ENCODE measurements at regions not wholly inside any gene's neighbourhood (a gene's known extent, or its start where the extent isn't known, plus 50 kb on each side); places are given as distances from the start of the nearest gene placed in this dataset.

DNA sequence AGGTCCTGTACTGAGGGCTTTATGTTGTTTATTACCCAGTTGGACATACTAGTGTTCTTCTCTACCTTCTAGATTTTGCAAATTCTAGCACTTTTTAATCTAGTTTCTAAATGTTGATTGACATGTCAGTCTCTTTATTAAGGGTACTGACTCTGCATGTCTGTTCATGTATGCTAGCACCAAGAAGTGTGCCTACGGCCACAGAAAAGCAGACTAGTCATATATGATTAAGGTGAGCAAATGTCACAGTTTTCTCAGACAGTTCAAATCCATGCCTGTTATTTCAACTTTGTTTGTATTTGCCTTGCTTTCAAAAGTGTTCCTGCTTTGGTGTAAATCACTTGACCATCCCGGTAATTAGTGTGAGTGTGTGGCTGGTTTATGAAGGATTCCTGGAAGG, 145.0 kb upstream of the DSEL start:
- TF ChIP-seq EZH2phosphoT487 (IDR thresholded peaks at IDR 0.05; ENCODE audit: borderline replicate concordance, low read length) (no peak), CTCF (IDR thresholded peaks at IDR 0.05; ENCODE audit: low read depth, low read length, poor library complexity, severe bottlenecking) (no peak)
- H4K20me1 ChIP-seq (ENCODE audit: control insufficient read depth, insufficient read depth, low read depth, low read length) = no peaks in the 10 kb centered on the region
- H3K9me2 ChIP-seq (replicated peaks; ENCODE audit: control insufficient read depth, low read length) = no peaks in the 10 kb centered on the region
- no peak overlapping the region for H3K4me3 ChIP-seq (ENCODE audit: low read length)
- no peaks in the 10 kb centered on the region for H3K36me3 ChIP-seq (ENCODE audit: control insufficient read depth, low read length)
- no peaks in the 10 kb centered on the region for H3F3A ChIP-seq (ENCODE audit: control insufficient read depth, insufficient read depth)
- H3K27me3 ChIP-seq (ENCODE audit: control insufficient read depth, low read length) = no peaks in the 10 kb centered on the region
- H3K27ac ChIP-seq (ENCODE audit: low read depth, low read length) = no peak overlapping the region
- H3K79me2 ChIP-seq (ENCODE audit: control insufficient read depth, low read length) = no peaks in the 10 kb centered on the region
- no peaks in the 10 kb centered on the region for H3K9me3 ChIP-seq (ENCODE audit: control insufficient read depth, insufficient read depth, low read length)
- no peak overlapping the region for H3K4me2 ChIP-seq (ENCODE audit: low read length)
- no peaks in the 10 kb centered on the region for H3K4me1 ChIP-seq (ENCODE audit: control insufficient read depth, low read length)

- TF ChIP-seq CTCF (IDR thresholded peaks at IDR 0.05; ENCODE audit: low read depth, low read length, poor library complexity, severe bottlenecking) = no peak
- TF ChIP-seq EZH2phosphoT487 (IDR thresholded peaks at IDR 0.05; ENCODE audit: borderline replicate concordance, low read length) = no peak
- Histone ChIP-seq H3K9me3 (ENCODE audit: control insufficient read depth, insufficient read depth, low read length) (no peaks in the 10 kb centered on the region), H3K36me3 (ENCODE audit: control insufficient read depth, low read length) (no peaks in the 10 kb centered on the region), H4K20me1 (ENCODE audit: control insufficient read depth, insufficient read depth, low read depth, low read length) (no peaks in the 10 kb centered on the region), H3K9me2 (replicated peaks; ENCODE audit: control insufficient read depth, low read length) (no peaks in the 10 kb centered on the region), H3F3A (ENCODE audit: control insufficient read depth, insufficient read depth) (no peaks in the 10 kb centered on the region), H3K4me1 (ENCODE audit: control insufficient read depth, low read length) (no peaks in the 10 kb centered on the region), H3K27ac (ENCODE audit: low read depth, low read length) (no peak overlapping the region), H3K4me2 (ENCODE audit: low read length) (no peak overlapping the region), H3K27me3 (ENCODE audit: control insufficient read depth, low read length) (no peaks in the 10 kb centered on the region), H3K79me2 (ENCODE audit: control insufficient read depth, low read length) (no peaks in the 10 kb centered on the region), H3K4me3 (ENCODE audit: low read length) (no peak overlapping the region)
These were observed 137.6 kb upstream of the DSEL start for GRCh38 chr18:67654101-67654500.

GRCh38 chr18:67652288-67652687, 135.8 kb upstream of the DSEL start:
- Histone ChIP-seq H3K79me2 (ENCODE audit: control insufficient read depth, low read length) (no peaks in the 10 kb centered on the region), H3K27me3 (ENCODE audit: control insufficient read depth, low read length) (no peaks in the 10 kb centered on the region), H4K20me1 (ENCODE audit: control insufficient read depth, insufficient read depth, low read depth, low read length) (no peaks in the 10 kb centered on the region), H3K36me3 (ENCODE audit: control insufficient read depth, low read length) (no peaks in the 10 kb centered on the region), H3F3A (ENCODE audit: control insufficient read depth, insufficient read depth) (no peaks in the 10 kb centered on the region), H3K4me1 (ENCODE audit: control insufficient read depth, low read length) (no peaks in the 10 kb centered on the region), H3K4me3 (ENCODE audit: low read length) (no peak overlapping the region), H3K4me2 (ENCODE audit: low read length) (no peak overlapping the region), H3K9me2 (replicated peaks; ENCODE audit: control insufficient read depth, low read length) (no peaks in the 10 kb centered on the region), H3K9me3 (ENCODE audit: control insufficient read depth, insufficient read depth, low read length) (no peaks in the 10 kb centered on the region), H3K27ac (ENCODE audit: low read depth, low read length) (no peak overlapping the region)
- TF ChIP-seq CTCF (IDR thresholded peaks at IDR 0.05; ENCODE audit: low read depth, low read length, poor library complexity, severe bottlenecking) (no peak), EZH2phosphoT487 (IDR thresholded peaks at IDR 0.05; ENCODE audit: borderline replicate concordance, low read length) (no peak)

- H3K27ac ChIP-seq (ENCODE audit: low read depth, low read length) = no peak overlapping the region
- no peaks in the 10 kb centered on the region for H3K36me3 ChIP-seq (ENCODE audit: control insufficient read depth, low read length)
- no peak overlapping the region for H3K4me3 ChIP-seq (ENCODE audit: low read length)
- no peaks in the 10 kb centered on the region for H3K79me2 ChIP-seq (ENCODE audit: control insufficient read depth, low read length)
- H3F3A ChIP-seq (ENCODE audit: control insufficient read depth, insufficient read depth) = no peaks in the 10 kb centered on the region
- no peaks in the 10 kb centered on the region for H3K9me2 ChIP-seq (replicated peaks; ENCODE audit: control insufficient read depth, low read length)
- no peaks in the 10 kb centered on the region for H4K20me1 ChIP-seq (ENCODE audit: control insufficient read depth, insufficient read depth, low read depth, low read length)
- no peak overlapping the region for H3K4me2 ChIP-seq (ENCODE audit: low read length)
- no peaks in the 10 kb centered on the region for H3K4me1 ChIP-seq (ENCODE audit: control insufficient read depth, low read length)
- H3K27me3 ChIP-seq (ENCODE audit: control insufficient read depth, low read length) = no peaks in the 10 kb centered on the region
- H3K9me3 ChIP-seq (ENCODE audit: control insufficient read depth, insufficient read depth, low read length) = no peaks in the 10 kb centered on the region
- TF ChIP-seq CTCF (IDR thresholded peaks at IDR 0.05; ENCODE audit: low read depth, low read length, poor library complexity, severe bottlenecking) = no peak
- no peak for TF ChIP-seq EZH2phosphoT487 (IDR thresholded peaks at IDR 0.05; ENCODE audit: borderline replicate concordance, low read length)
These were observed 134.9 kb upstream of the DSEL start for GRCh38 chr18:67651438-67651837.
